ENCODE measurements at regions not wholly inside any gene's neighbourhood (a gene's known extent, or its start where the extent isn't known, plus 50 kb on each side); places are given as distances from the start of the nearest gene placed in this dataset.

DNA sequence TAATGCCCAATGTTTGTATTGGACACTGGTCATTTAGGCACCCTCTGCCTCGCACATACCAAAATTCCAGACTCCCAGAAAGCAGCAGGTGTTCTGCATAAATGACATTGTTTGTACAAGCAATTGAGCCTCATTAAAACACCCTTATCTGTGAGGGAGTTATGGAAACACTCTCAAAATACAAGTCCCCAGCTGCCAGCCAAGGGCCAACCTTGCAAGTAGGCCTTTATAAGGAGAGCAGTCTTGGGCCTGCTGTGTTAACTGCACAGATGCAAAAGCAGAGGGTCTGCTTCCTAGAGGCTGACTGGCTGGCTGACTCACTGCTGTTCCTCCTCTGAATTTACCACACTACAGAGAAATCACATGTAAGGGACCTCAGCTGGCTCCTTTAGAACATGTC is 150.4 kb upstream of the HMGN3 start:
- Mint-ChIP-seq H3K4me1 (no peaks in the 10 kb centered on the region), H3K4me3 (no peak overlapping the region), H3K27me3 (peaks cover 0 to 1% of the 10 kb centered on the region in 2 donors), H3K27ac (no peak overlapping the region), H3K36me3 (no peaks in the 10 kb centered on the region), H3K9me3 (no peaks in the 10 kb centered on the region)
- Histone ChIP-seq H3K4me3 (ENCODE audit: control insufficient read depth in 1 of 2, extremely low read depth in 1 of 2, low read length in 1 of 2) (no peak overlapping the region), H3K4me1 (ENCODE audit: control insufficient read depth in 1 of 2, extremely low read depth in 1 of 2, insufficient read depth in 2 of 2, low read length in 2 of 2) (no peaks in the 10 kb centered on the region), H3K9me3 (no peaks in the 10 kb centered on the region), H3K27ac (ENCODE audit: low read length) (no peak overlapping the region), H3K36me3 (ENCODE audit: control insufficient read depth in 2 of 2, extremely low read depth in 1 of 2, insufficient read depth in 1 of 2, low read length in 1 of 2) (no peaks in the 10 kb centered on the region), H3K27me3 (replicated peaks in 1 of 2; ENCODE audit: control insufficient read depth in 2 of 2, extremely low read depth in 1 of 2, insufficient read depth in 2 of 2, low read length in 1 of 2) (no peaks in the 10 kb centered on the region)
- ATAC-seq (replicated peaks in 1 of 4): no peak
- ChIA-PET CTCF (no interaction called here), POLR2A (no interaction called here)
- no CpG with 5 or more reads among the region's 1 CpG for WGBS (ENCODE audit: insufficient coverage)
- DNase-seq: no peak

DNA sequence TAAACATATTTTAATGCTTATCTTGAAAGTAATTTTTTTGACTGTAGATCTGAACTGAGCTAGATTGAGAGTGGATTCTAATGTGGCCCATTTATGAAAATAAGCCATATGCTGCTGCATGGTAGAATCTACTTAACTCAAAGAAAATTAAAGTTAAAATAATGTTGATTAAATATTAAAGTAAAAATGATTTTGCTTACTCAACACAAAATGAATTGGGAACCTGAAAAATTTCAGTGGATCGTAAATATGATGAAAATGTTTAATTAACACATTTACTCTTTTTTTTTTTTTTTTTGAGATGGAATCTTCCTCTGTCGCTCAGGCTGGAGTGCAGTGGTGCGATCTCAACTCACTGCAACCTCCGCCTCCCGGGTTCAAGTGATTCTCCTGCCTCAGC is 144.5 kb upstream of the HMGN3 start:
- Mint-ChIP-seq H3K4me3 (no peak overlapping the region), H3K4me1 (peaks cover 0 to 3% (median 0%) of the 10 kb centered on the region in 3 donors), H3K27me3 (peaks cover 0 to 2% of the 10 kb centered on the region in 2 donors), H3K9me3 (no peaks in the 10 kb centered on the region), H3K36me3 (no peaks in the 10 kb centered on the region), H3K27ac (no peak overlapping the region)
- no peak for ATAC-seq (replicated peaks in 1 of 4)
- no CpG with 5 or more reads among the region's 5 CpGs for WGBS (ENCODE audit: insufficient coverage)
- no peak for DNase-seq
- H3K9me3 ChIP-seq: no peaks in the 10 kb centered on the region
- ChIA-PET POLR2A (no interaction called here), CTCF (interaction anchor here in 1 of 2 donors (0.8 kb wide), 1 partner anchor 715 kb away, joined by 5 read pairs; no protein-coding TSS in a partner anchor)
- H3K27ac ChIP-seq (ENCODE audit: low read length): no peak overlapping the region
- H3K27me3 ChIP-seq (replicated peaks in 1 of 2; ENCODE audit: control insufficient read depth in 2 of 2, extremely low read depth in 1 of 2, insufficient read depth in 2 of 2, low read length in 1 of 2): no peaks in the 10 kb centered on the region
- no peaks in the 10 kb centered on the region for H3K4me1 ChIP-seq (ENCODE audit: control insufficient read depth in 1 of 2, extremely low read depth in 1 of 2, insufficient read depth in 2 of 2, low read length in 2 of 2)
- H3K4me3 ChIP-seq (ENCODE audit: control insufficient read depth in 1 of 2, extremely low read depth in 1 of 2, low read length in 1 of 2): no peak overlapping the region
- H3K36me3 ChIP-seq (ENCODE audit: control insufficient read depth in 2 of 2, extremely low read depth in 1 of 2, insufficient read depth in 1 of 2, low read length in 1 of 2): no peaks in the 10 kb centered on the region

DNA sequence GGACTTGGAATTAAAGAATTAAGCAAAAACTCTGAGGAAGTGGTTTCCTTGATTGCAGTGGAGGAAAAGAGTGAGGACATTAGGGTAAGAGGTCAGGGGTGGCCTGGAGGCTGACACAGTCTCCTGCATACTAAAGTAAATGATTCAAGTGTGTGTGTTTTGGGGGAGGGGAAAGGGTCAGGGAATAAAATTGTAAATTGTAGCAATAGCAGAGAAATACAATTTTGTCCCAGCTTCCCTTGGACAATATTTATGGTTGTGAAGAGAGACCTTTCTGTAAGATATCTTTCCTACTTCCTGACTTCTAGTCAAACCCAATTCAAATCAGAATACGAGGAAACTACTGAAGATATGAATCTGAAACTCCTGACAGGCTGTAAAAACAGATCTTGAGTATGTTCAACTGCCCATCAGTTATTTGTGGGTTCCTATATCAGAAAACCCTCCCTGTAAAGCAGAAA is 143.4 kb upstream of the HMGN3 start:
- ChIA-PET POLR2A (no interaction called here), CTCF (no interaction called here)
- H3K36me3 ChIP-seq (ENCODE audit: control insufficient read depth in 2 of 2, extremely low read depth in 1 of 2, insufficient read depth in 1 of 2, low read length in 1 of 2): no peaks in the 10 kb centered on the region
- H3K4me3 ChIP-seq (ENCODE audit: control insufficient read depth in 1 of 2, extremely low read depth in 1 of 2, low read length in 1 of 2): no peak overlapping the region
- peaks cover 0 to 3% (median 0%) of the 10 kb centered on the region in 3 donors for H3K4me1 Mint-ChIP-seq
- 17% methylated on average over 1 of the region's 1 CpG for WGBS (ENCODE audit: insufficient coverage)
- no peaks in the 10 kb centered on the region for H3K9me3 ChIP-seq
- no peak overlapping the region for H3K27ac ChIP-seq (ENCODE audit: low read length)
- H3K4me1 ChIP-seq (ENCODE audit: control insufficient read depth in 1 of 2, extremely low read depth in 1 of 2, insufficient read depth in 2 of 2, low read length in 2 of 2): no peaks in the 10 kb centered on the region
- DNase-seq (no peak), ATAC-seq (replicated peaks in 1 of 4) (no peak)
- H3K4me3 Mint-ChIP-seq: no peak overlapping the region
- H3K36me3 Mint-ChIP-seq: no peaks in the 10 kb centered on the region
- H3K9me3 Mint-ChIP-seq: no peaks in the 10 kb centered on the region
- H3K27ac Mint-ChIP-seq: no peak overlapping the region
- peaks cover 0 to 6% of the 10 kb centered on the region in 2 donors for H3K27me3 Mint-ChIP-seq
- no peaks in the 10 kb centered on the region for H3K27me3 ChIP-seq (replicated peaks in 1 of 2; ENCODE audit: control insufficient read depth in 2 of 2, extremely low read depth in 1 of 2, insufficient read depth in 2 of 2, low read length in 1 of 2)

DNA sequence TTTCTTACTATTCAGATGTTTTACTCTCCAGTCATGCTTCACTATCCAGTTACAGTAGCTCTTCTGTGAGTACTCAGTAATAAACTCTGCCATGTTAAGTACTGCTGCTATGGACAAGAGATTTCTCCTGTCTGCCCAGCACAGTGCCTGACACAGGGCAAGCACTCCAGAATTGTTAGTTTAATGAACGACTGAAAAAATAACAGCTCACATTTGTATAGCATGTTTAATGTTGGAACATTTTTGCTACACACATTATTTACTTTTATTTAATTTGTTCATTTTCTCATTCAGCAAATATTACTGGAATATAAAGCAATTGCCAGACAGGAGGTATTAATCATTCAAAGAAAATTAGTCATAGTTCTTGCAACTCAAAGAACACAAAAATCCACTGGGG is 142.6 kb upstream of the HMGN3 start:
- no peaks in the 10 kb centered on the region for H3K36me3 Mint-ChIP-seq
- Histone ChIP-seq H3K36me3 (ENCODE audit: control insufficient read depth in 2 of 2, extremely low read depth in 1 of 2, insufficient read depth in 1 of 2, low read length in 1 of 2) (no peaks in the 10 kb centered on the region), H3K4me3 (ENCODE audit: control insufficient read depth in 1 of 2, extremely low read depth in 1 of 2, low read length in 1 of 2) (no peak overlapping the region), H3K27me3 (replicated peaks in 1 of 2; ENCODE audit: control insufficient read depth in 2 of 2, extremely low read depth in 1 of 2, insufficient read depth in 2 of 2, low read length in 1 of 2) (no peaks in the 10 kb centered on the region), H3K4me1 (ENCODE audit: control insufficient read depth in 1 of 2, extremely low read depth in 1 of 2, insufficient read depth in 2 of 2, low read length in 2 of 2) (no peaks in the 10 kb centered on the region), H3K9me3 (no peaks in the 10 kb centered on the region), H3K27ac (ENCODE audit: low read length) (no peak overlapping the region)
- no CpG with 5 or more reads among the region's 1 CpG for WGBS (ENCODE audit: insufficient coverage)
- no peak overlapping the region for H3K27ac Mint-ChIP-seq
- peaks cover 0 to 8% of the 10 kb centered on the region in 2 donors for H3K27me3 Mint-ChIP-seq
- ChIA-PET POLR2A (no interaction called here), CTCF (no interaction called here)
- no peaks in the 10 kb centered on the region for H3K9me3 Mint-ChIP-seq
- no peak overlapping the region for H3K4me3 Mint-ChIP-seq
- DNase-seq: no peak
- peaks cover 0 to 3% (median 0%) of the 10 kb centered on the region in 3 donors for H3K4me1 Mint-ChIP-seq
- no peak for ATAC-seq (replicated peaks in 1 of 4)

DNA sequence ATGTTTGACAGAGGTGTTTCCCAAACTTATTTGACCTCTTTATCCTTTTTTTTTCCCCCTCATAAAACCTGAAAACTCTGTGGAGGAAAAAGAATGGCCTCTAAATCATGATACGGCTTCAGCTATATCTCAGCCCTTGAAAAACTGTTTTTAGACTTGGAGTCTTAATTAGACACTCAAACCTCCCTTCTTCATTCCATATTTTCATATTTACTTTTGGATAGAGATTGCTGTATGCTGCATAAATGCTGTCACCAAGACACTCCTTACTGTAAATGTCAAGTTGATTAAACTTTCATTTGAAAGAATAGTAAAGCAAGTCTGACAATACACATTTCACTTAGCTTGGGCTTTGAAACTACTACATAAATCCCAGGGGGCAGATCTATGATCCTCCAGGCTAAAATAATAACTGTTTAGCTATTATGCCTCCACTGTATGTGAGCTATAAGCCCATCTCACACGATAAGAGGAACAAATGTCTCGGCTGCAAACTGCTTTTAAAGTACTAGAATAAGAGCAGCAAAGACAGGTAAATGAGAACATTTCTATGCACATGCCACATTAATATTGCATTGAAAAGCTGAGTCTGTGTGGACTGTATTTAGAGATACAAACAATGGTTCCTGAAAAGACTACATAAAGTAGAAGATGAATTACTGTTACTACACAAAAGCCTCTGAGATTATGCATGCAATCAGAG is 141.3 kb upstream of the HMGN3 start:
- Mint-ChIP-seq H3K4me1 (peaks cover 0 to 3% (median 0%) of the 10 kb centered on the region in 3 donors), H3K9me3 (peaks cover 0 to under 1% (median 0%) of the 10 kb centered on the region in 3 donors), H3K27me3 (peaks cover 0 to 8% of the 10 kb centered on the region in 2 donors), H3K4me3 (no peak overlapping the region), H3K27ac (no peak overlapping the region), H3K36me3 (no peaks in the 10 kb centered on the region)
- no peak overlapping the region for H3K4me3 ChIP-seq (ENCODE audit: control insufficient read depth in 1 of 2, extremely low read depth in 1 of 2, low read length in 1 of 2)
- ChIA-PET CTCF (no interaction called here), POLR2A (interaction anchor here in 1 of 2 donors (0.5 kb wide), 1 partner anchor 63 kb away, joined by 3 read pairs; no protein-coding TSS in a partner anchor)
- DNase-seq: no peak
- H3K36me3 ChIP-seq (ENCODE audit: control insufficient read depth in 2 of 2, extremely low read depth in 1 of 2, insufficient read depth in 1 of 2, low read length in 1 of 2): no peaks in the 10 kb centered on the region
- H3K27ac ChIP-seq (ENCODE audit: low read length): no peak overlapping the region
- no peaks in the 10 kb centered on the region for H3K4me1 ChIP-seq (ENCODE audit: control insufficient read depth in 1 of 2, extremely low read depth in 1 of 2, insufficient read depth in 2 of 2, low read length in 2 of 2)
- no CpG with 5 or more reads among the region's 3 CpGs for WGBS (ENCODE audit: insufficient coverage)
- ATAC-seq (replicated peaks in 1 of 4): no peak
- H3K27me3 ChIP-seq (replicated peaks in 1 of 2; ENCODE audit: control insufficient read depth in 2 of 2, extremely low read depth in 1 of 2, insufficient read depth in 2 of 2, low read length in 1 of 2): no peaks in the 10 kb centered on the region
- H3K9me3 ChIP-seq: no peaks in the 10 kb centered on the region

DNA sequence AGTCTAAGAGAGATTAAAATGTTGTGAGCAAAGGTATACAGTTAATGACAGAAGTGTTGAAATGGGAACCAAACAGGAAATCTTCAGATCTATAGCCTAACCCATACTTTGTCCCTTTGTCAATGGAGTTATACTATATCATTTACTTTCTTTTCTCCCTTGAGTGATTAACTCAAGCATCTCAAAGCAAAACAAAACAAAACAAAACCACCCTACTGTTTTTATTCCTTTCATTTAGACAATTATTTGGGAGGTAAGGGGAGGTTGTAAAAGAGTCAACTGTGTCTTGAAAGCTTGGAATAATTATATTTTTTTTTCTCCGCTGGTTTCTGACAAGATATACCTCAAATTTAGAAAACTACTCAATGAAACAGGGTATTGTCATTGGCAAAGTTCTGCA is 139.8 kb upstream of the HMGN3 start:
- CTCF ChIA-PET: no interaction called here
- Histone ChIP-seq H3K9me3 (no peaks in the 10 kb centered on the region), H3K27me3 (replicated peaks in 1 of 2; ENCODE audit: control insufficient read depth in 2 of 2, extremely low read depth in 1 of 2, insufficient read depth in 2 of 2, low read length in 1 of 2) (no peaks in the 10 kb centered on the region), H3K4me1 (ENCODE audit: control insufficient read depth in 1 of 2, extremely low read depth in 1 of 2, insufficient read depth in 2 of 2, low read length in 2 of 2) (no peaks in the 10 kb centered on the region), H3K27ac (ENCODE audit: low read length) (no peak overlapping the region), H3K36me3 (ENCODE audit: control insufficient read depth in 2 of 2, extremely low read depth in 1 of 2, insufficient read depth in 1 of 2, low read length in 1 of 2) (no peaks in the 10 kb centered on the region), H3K4me3 (ENCODE audit: control insufficient read depth in 1 of 2, extremely low read depth in 1 of 2, low read length in 1 of 2) (no peak overlapping the region)
- no CpG with 5 or more reads among the region's 1 CpG for WGBS (ENCODE audit: insufficient coverage)
- H3K9me3 Mint-ChIP-seq: peaks cover 0 to 5% (median 0%) of the 10 kb centered on the region in 3 donors
- H3K27ac Mint-ChIP-seq: no peak overlapping the region
- no peak for DNase-seq
- H3K4me1 Mint-ChIP-seq: peaks cover 0 to 3% (median 0%) of the 10 kb centered on the region in 3 donors
- POLR2A ChIA-PET: no interaction called here
- no peak overlapping the region for H3K4me3 Mint-ChIP-seq
- H3K36me3 Mint-ChIP-seq: no peaks in the 10 kb centered on the region
- no peak for ATAC-seq (replicated peaks in 1 of 4)
- peaks cover 0 to 8% of the 10 kb centered on the region in 2 donors for H3K27me3 Mint-ChIP-seq

Data from T-cell (primary cell).